GM12878 (cell line): ENCODE measurements at regions not wholly inside any gene's neighbourhood (a gene's known extent, or its start where the extent isn't known, plus 50 kb on each side); places are given as distances from the start of the nearest gene placed in this dataset.

ENCODE experiments used
- CTCF ChIP-seq, 3 experiments: IDR thresholded peaks in 2 of 3; conservative IDR thresholded peaks in 1 of 3; 2 replicates each; pipeline ENCODE4 v1.5.1; 2011; ENCODE audit warnings: low read depth in 3 of 3, low read length in 3 of 3, mild to moderate bottlenecking in 3 of 3, control low read depth in 2 of 3, moderate library complexity in 2 of 3, inconsistent platforms in 1 of 3, mixed read lengths in 1 of 3; ENCODE audit not compliant: control insufficient read depth in 2 of 3, insufficient read depth in 1 of 3; ENCODE audit errors: extremely low read depth in 1 of 3
- EP300 ChIP-seq, 2 experiments: fragments of 150-350 bp in 1 of 2; IDR thresholded peaks; 2 replicates each; pipeline ENCODE4 v1.6.1; 2011 to 2012; ENCODE audit warnings: low read depth in 2 of 2, low read length in 2 of 2, borderline replicate concordance in 1 of 2, improper control_type of control experiment in 1 of 2, inconsistent platforms in 1 of 2; ENCODE audit not compliant: control insufficient read depth in 1 of 2
- ETV6 ChIP-seq, 2 experiments: fragments of 450-650 bp in 1 of 2; IDR thresholded peaks in 1 of 2; conservative IDR thresholded peaks in 1 of 2; 2 replicates each; pipeline ENCODE4 v1.6.1; 2014; ENCODE audit warnings: antibody characterized with exemption in 1 of 2, borderline replicate concordance in 1 of 2, low read depth in 1 of 2, mild to moderate bottlenecking in 1 of 2, moderate library complexity in 1 of 2
- EZH2 ChIP-seq: IDR thresholded peaks from 2 replicates; pipeline ENCODE4 v1.6.1; 2012; ENCODE audit warnings: low read depth, mild to moderate bottlenecking, control low read depth, inconsistent platforms, low read length, borderline replicate concordance; ENCODE audit not compliant: control insufficient read depth
- JUNB ChIP-seq: IDR thresholded peaks from 2 replicates; pipeline ENCODE4 v1.6.1; 2016; ENCODE audit warnings: antibody characterized with exemption, mild to moderate bottlenecking
- RFX5 ChIP-seq: IDR thresholded peaks from 2 replicates; pipeline ENCODE4 v1.6.1; 2011; ENCODE audit warnings: low read depth, low read length, improper control_type of control experiment
- SIN3A ChIP-seq: IDR thresholded peaks from 2 replicates; pipeline ENCODE4 v1.6.1; 2012; ENCODE audit warnings: low read depth, low read length, improper control_type of control experiment
- SMAD1 ChIP-seq: fragments of 450-650 bp; IDR thresholded peaks from 2 replicates; pipeline ENCODE4 v1.6.1; 2018; ENCODE audit warnings: mild to moderate bottlenecking, low read depth; ENCODE audit not compliant: partially characterized antibody
- TF ChIP-seq, protein P1 (sequence below): IDR thresholded peaks from 2 replicates; pipeline ENCODE4 v1.6.1; 2011; ENCODE audit warnings: low read depth, low read length, improper control_type of control experiment, borderline replicate concordance

DNA sequence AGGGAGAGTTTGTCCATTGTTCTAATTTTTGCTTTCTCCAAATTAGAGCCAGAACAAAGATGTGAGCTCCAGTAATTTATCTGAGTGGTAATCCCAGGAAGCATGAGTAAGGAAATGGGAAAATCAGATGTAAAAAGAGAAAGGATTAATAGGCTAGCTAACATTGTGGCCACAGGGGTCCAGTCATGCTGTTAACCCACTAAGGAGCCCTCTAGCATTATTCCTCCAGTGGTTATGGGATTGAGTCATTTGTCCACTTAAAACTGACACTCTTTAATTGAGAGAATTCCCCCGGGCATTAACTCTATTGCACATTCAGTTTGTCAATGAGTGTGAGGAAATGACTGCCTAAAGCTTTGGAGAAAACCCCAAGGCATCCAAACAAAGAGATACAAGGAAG lies 700.3 kb upstream of the TYRP1 start:
- no peak for TF ChIP-seq ETV6 (conservative IDR thresholded peaks at IDR 0.05 in 1 of 2, IDR thresholded peaks at IDR 0.05 in 1 of 2; ENCODE audit: borderline replicate concordance in 1 of 2, low read depth in 1 of 2)
- TF ChIP-seq EP300 (IDR thresholded peaks at IDR 0.05; ENCODE audit: borderline replicate concordance in 1 of 2, control insufficient read depth in 1 of 2, low read depth in 2 of 2, low read length in 2 of 2), result no peak
- no peak for TF ChIP-seq EZH2
- TF ChIP-seq CTCF (IDR thresholded peaks at IDR 0.05 in 2 of 3, conservative IDR thresholded peaks at IDR 0.05 in 1 of 3; ENCODE audit: control insufficient read depth in 2 of 3, extremely low read depth in 1 of 3, insufficient read depth in 1 of 3, low read depth in 3 of 3, low read length in 3 of 3), result no peak
- TF ChIP-seq, protein P1, sequence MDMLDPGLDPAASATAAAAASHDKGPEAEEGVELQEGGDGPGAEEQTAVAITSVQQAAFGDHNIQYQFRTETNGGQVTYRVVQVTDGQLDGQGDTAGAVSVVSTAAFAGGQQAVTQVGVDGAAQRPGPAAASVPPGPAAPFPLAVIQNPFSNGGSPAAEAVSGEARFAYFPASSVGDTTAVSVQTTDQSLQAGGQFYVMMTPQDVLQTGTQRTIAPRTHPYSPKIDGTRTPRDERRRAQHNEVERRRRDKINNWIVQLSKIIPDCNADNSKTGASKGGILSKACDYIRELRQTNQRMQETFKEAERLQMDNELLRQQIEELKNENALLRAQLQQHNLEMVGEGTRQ, result no peak
- no peak for TF ChIP-seq JUNB
- TF ChIP-seq RFX5, result no peak
- TF ChIP-seq SMAD1, result no peak
- TF ChIP-seq SIN3A, result no peak
